ENCODE measurements at regions not wholly inside any gene's neighbourhood (a gene's known extent, or its start where the extent isn't known, plus 50 kb on each side); places are given as distances from the start of the nearest gene placed in this dataset.

DNA sequence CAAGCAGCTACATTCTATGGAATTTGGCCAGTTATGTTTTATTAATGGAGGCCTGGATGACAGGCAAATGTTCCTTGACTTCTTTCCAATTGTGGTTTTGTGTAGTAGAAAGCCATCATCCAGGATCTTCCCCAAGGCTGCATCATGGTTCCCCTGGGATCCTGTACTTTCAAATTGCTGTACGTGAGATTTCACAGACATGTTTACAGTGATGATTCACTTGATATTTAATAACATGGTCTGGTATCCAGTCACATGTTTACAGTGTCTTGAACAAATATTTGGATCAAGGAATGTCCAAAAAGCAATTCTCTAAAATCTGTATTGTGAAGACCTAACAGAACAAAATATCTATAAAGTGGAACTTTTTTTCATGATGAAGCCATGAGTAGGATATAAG is 68.3 kb upstream of the ST6GALNAC3 start:
- ChIA-PET CTCF (interaction anchor here (2.6 kb wide), 1 partner anchor 17 kb away, joined by 7 read pairs; no protein-coding TSS in a partner anchor), POLR2A (no interaction called here)
- no peak for DNase-seq (ENCODE audit: extremely low spot score)
- TF ChIP-seq, protein P1, sequence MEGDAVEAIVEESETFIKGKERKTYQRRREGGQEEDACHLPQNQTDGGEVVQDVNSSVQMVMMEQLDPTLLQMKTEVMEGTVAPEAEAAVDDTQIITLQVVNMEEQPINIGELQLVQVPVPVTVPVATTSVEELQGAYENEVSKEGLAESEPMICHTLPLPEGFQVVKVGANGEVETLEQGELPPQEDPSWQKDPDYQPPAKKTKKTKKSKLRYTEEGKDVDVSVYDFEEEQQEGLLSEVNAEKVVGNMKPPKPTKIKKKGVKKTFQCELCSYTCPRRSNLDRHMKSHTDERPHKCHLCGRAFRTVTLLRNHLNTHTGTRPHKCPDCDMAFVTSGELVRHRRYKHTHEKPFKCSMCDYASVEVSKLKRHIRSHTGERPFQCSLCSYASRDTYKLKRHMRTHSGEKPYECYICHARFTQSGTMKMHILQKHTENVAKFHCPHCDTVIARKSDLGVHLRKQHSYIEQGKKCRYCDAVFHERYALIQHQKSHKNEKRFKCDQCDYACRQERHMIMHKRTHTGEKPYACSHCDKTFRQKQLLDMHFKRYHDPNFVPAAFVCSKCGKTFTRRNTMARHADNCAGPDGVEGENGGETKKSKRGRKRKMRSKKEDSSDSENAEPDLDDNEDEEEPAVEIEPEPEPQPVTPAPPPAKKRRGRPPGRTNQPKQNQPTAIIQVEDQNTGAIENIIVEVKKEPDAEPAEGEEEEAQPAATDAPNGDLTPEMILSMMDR (IDR thresholded peaks at IDR 0.05; ENCODE audit: control extremely low read depth, extremely low read depth, low read depth, missing control alignments) = no peak

DNA sequence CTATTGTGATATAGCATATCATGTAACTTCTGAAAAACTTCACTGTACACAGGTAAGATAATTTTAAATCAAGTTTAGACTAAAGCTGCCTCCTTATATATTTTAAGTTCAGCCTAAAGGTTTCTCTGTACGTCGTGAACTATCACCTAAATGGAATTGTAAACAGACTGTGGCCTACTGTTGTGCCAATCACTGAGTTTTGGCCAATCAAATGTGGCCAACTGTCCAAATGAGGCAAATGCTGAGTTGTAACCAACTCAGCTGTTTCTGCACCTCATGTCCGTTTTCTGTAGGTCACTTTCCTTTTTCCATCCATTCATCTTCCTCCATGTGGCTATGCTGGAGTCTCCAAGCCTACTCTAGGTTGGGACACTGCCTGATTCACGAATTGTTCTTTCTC is 63.7 kb upstream of the ST6GALNAC3 start:
- POLR2A ChIA-PET = no interaction called here
- DNase-seq (ENCODE audit: extremely low spot score) = no peak
- CTCF ChIA-PET = no interaction called here
- TF ChIP-seq, protein P1 (IDR thresholded peaks at IDR 0.05; ENCODE audit: control extremely low read depth, extremely low read depth, low read depth, missing control alignments) = no peak

DNA sequence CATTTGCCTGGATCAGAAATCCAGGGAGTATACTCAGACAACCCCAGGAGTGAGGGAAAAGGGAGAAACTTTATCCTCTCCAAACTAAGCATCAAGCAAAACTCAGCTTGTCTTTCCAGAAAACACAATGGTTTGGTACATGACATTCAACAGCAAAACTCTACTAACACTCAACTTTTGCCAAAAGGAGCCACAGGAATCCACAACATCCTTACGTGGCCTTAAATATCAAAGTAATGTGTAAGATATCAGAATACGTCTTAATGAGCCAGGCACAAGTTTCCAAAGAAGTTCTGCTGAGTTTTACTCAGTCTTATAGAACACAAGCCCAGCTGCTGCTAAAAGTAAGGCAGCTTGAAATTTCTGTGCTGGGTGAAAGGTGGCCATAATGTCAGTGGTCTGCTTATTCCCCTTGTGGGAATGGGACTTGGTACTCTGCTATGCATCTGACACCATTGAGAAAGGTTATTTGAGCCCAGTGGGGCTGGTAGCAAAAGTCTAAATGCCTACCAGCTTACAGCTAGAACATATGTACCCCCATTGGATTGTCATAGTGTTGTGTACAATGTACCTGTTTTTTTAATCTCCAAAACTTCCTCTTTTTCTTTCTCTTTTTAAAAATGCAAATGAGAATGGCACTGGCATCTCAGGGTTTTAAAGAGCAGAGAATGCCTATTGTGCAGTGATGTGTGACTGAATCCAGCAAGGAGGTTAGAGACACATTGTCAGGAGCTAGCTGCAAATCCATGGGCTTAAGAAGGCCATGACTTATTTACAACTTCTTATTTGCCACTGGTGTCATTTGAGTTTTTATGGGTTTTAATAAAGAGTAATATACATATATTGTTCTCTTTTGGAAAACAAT is 62.0 kb upstream of the ST6GALNAC3 start:
- no peak for DNase-seq (ENCODE audit: extremely low spot score)
- POLR2A ChIA-PET = no interaction called here
- CTCF ChIA-PET = no interaction called here
- TF ChIP-seq, protein P1 (IDR thresholded peaks at IDR 0.05; ENCODE audit: control extremely low read depth, extremely low read depth, low read depth, missing control alignments) = no peak

DNA sequence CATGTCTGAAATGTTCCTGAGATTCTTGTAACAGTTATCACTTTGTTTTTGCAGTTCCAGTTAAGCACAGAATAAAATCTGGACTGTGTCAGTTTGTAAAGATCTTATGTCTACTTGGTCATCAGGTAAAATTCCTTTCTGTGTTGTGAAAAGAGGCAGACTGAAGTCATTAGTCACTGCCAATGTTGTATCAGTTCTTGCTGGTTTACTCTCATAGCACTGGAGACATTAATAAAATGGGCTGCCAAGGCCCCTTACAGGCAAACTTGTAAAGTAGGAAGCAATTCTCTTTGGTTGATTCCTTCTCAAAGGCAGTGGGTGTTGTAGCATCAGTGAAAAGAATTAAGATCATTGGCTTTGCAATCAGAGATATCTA is 61.4 kb upstream of the ST6GALNAC3 start:
- no peak for DNase-seq (ENCODE audit: extremely low spot score)
- POLR2A ChIA-PET = no interaction called here
- CTCF ChIA-PET = no interaction called here

DNA sequence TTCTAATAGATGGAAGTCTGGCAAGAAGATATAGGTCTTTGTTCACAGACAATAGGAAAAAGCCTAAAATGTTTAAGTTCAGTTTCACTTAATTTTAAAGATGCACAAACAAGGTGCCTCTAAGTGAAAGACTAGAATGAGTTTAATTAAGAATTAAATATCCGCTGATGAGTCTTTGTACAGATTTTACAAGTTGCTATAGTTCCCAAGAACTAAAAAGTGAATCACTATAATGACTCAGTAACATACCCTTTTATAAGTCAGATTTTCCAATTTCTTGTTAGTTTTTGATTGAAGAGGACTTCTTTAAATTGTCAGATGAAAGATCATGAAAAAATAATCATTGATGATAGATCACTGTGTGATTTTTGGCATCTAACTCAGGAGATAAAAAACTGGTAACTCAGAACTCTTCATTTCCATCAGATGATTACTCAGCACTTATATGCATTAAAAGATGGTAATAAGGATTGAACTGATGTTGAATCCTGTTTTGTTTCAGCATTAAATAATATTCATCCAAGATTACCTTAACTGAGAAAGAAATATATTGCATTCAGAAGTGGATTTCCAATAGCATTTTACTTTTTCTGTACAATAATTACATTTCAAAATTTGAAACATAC is 59.0 kb upstream of the ST6GALNAC3 start:
- TF ChIP-seq, protein P1 (IDR thresholded peaks at IDR 0.05; ENCODE audit: control extremely low read depth, extremely low read depth, low read depth, missing control alignments) = no peak
- POLR2A ChIA-PET = no interaction called here
- CTCF ChIA-PET = no interaction called here
- DNase-seq (ENCODE audit: extremely low spot score) = no peak

More for the DNA sequence above, 61.4 kb upstream of the ST6GALNAC3 start:
- TF ChIP-seq, protein P1 (IDR thresholded peaks at IDR 0.05; ENCODE audit: control extremely low read depth, extremely low read depth, low read depth, missing control alignments) = no peak

DNA sequence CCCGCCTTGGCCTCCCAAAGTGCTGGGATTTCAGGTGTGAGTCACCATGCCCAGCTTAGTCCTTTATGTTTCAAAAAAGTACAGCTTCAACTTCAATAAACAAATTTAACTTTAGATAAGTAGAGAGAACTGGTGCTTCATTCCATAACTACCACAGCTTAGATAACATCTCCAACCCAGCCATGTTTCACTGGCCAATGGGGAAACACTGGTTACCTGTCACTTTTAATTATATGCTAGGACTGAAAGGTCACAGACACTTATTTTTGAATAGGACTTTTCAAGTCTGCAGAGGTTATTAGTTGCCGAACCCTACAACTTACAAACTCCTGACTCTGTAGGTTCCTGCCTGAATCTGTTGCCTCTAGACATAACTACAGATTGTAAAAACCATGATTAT is 56.5 kb upstream of the ST6GALNAC3 start:
- ChIA-PET POLR2A (no interaction called here), CTCF (no interaction called here)
- TF ChIP-seq, protein P1 (IDR thresholded peaks at IDR 0.05; ENCODE audit: control extremely low read depth, extremely low read depth, low read depth, missing control alignments) = no peak
- no peak for DNase-seq (ENCODE audit: extremely low spot score)

Data from GM10248 (cell line).